Caco-2 (cell line): ENCODE measurements at regions not wholly inside any gene's neighbourhood (a gene's known extent, or its start where the extent isn't known, plus 50 kb on each side); places are given as distances from the start of the nearest gene placed in this dataset.

Experiments used
- BruUV-seq: library from RNA; stranded (reverse); fragments of 400-500 nt; replicated peaks from 2 replicates; lab custom pipeline; 2021; lab: Mats Ljungman, UMichigan
- CTCF ChIA-PET: fragments of 300-600 bp; sonication (Branson Sonifier 250); formaldehyde crosslinking; loops from one replicate; lab custom pipeline; 2022; ENCODE audit warnings: antibody characterized with exemption; lab: Charles Lee
- POLR2A ChIA-PET: fragments of 300-600 bp; sonication (Branson Sonifier 250); formaldehyde crosslinking; loops from one replicate; lab custom pipeline; 2022; ENCODE audit warnings: antibody characterized with exemption; lab: Charles Lee
- DNase-seq, 2 experiments: peaks; one replicate each; pipeline versions ENCODE4 v3.0.0 to v3.0.0-alpha.2; 2020 to 2022
- H3K27me3 ChIP-seq: replicated peaks from 2 replicates; pipeline ENCODE4 v1.6.0; 2011; ENCODE audit warnings: low read length; ENCODE audit not compliant: control insufficient read depth, insufficient read depth
- H3K36me3 ChIP-seq: 2 replicates; pipeline ENCODE4 v1.5.1; 2011; ENCODE audit warnings: low read length; ENCODE audit not compliant: control insufficient read depth, insufficient read depth
- H3K4me1 ChIP-seq: fragments of 250-450 bp; sonication (Bioruptor Pico); 2 replicates; pipeline ENCODE4 v1.5.1; 2020; ENCODE audit warnings: mild to moderate bottlenecking
- H3K4me3 ChIP-seq: 2 replicates; pipeline ENCODE4 v1.5.1; 2011; ENCODE audit warnings: low read depth, mild to moderate bottlenecking, control low read depth, low read length
- H3K9me3 ChIP-seq: fragments of 250-450 bp; sonication (Bioruptor Pico); 2 replicates; pipeline ENCODE4 v1.5.1; 2020; ENCODE audit warnings: mild to moderate bottlenecking, moderate library complexity
- H3K27ac Mint-ChIP-seq: one replicate; pipeline ENCODE4 v1.8.0; 2022; ENCODE audit warnings: mixed read lengths; ENCODE audit not compliant: unreplicated experiment
- H3K27me3 Mint-ChIP-seq: one replicate; pipeline ENCODE4 v1.8.0; 2022; ENCODE audit warnings: mixed read lengths; ENCODE audit not compliant: insufficient read depth, unreplicated experiment
- H3K36me3 Mint-ChIP-seq: one replicate; pipeline ENCODE4 v1.8.0; 2022; ENCODE audit warnings: mild to moderate bottlenecking, mixed read lengths; ENCODE audit not compliant: insufficient read depth, unreplicated experiment
- H3K4me1 Mint-ChIP-seq: one replicate; pipeline ENCODE4 v1.8.0; 2022; ENCODE audit warnings: low read depth, mixed read lengths; ENCODE audit not compliant: unreplicated experiment
- H3K4me3 Mint-ChIP-seq: one replicate; pipeline ENCODE4 v1.8.0; 2022; ENCODE audit warnings: mild to moderate bottlenecking, moderate library complexity, mixed read lengths; ENCODE audit not compliant: unreplicated experiment
- H3K9me3 Mint-ChIP-seq: one replicate; pipeline ENCODE4 v1.8.0; 2022; ENCODE audit warnings: mixed read lengths; ENCODE audit not compliant: unreplicated experiment
- intact Hi-C: fragments of 100-400 bp; cut with micrococcal nuclease; formaldehyde crosslinking; loops from one replicate; pipeline ENCODE4 v1.10.0; 2022; ENCODE audit not compliant: unreplicated experiment
- TF ChIP-seq, protein P1 (sequence below), 2 experiments: fragments of 200-600 bp in 1 of 2; IDR thresholded peaks; 1 replicate in 1 of 2; 2 replicates in 1 of 2; pipeline versions ENCODE4 v1.5.1 to v1.8.0; 2011 to 2022; ENCODE audit warnings: antibody characterized with exemption in 1 of 2, control low read depth in 1 of 2, inconsistent platforms in 1 of 2, low read depth in 1 of 2, low read length in 1 of 2, mild to moderate bottlenecking in 1 of 2, moderate library complexity in 1 of 2; ENCODE audit not compliant: insufficient read depth in 1 of 2, severe bottlenecking in 1 of 2, unreplicated experiment in 1 of 2

GRCh38 chr22:48391171-48391711 is 1436.4 kb downstream of the BRD1 start:
- H3K27me3 Mint-ChIP-seq: peaks cover 4% of the 10 kb centered on the region
- TF ChIP-seq, protein P1, sequence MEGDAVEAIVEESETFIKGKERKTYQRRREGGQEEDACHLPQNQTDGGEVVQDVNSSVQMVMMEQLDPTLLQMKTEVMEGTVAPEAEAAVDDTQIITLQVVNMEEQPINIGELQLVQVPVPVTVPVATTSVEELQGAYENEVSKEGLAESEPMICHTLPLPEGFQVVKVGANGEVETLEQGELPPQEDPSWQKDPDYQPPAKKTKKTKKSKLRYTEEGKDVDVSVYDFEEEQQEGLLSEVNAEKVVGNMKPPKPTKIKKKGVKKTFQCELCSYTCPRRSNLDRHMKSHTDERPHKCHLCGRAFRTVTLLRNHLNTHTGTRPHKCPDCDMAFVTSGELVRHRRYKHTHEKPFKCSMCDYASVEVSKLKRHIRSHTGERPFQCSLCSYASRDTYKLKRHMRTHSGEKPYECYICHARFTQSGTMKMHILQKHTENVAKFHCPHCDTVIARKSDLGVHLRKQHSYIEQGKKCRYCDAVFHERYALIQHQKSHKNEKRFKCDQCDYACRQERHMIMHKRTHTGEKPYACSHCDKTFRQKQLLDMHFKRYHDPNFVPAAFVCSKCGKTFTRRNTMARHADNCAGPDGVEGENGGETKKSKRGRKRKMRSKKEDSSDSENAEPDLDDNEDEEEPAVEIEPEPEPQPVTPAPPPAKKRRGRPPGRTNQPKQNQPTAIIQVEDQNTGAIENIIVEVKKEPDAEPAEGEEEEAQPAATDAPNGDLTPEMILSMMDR (IDR thresholded peaks at IDR 0.05; ENCODE audit: insufficient read depth in 1 of 2, low read depth in 1 of 2, low read length in 1 of 2, severe bottlenecking in 1 of 2, unreplicated experiment in 1 of 2): no peak
- no peak overlapping the region for H3K27ac Mint-ChIP-seq
- intact Hi-C loops: no loop called here
- no TSS peak for BruUV-seq
- ChIA-PET CTCF (no interaction called here), POLR2A (no interaction called here)
- Histone ChIP-seq H3K27me3 (no peaks in the 10 kb centered on the region), H3K4me1 (no peaks in the 10 kb centered on the region), H3K4me3 (no peak overlapping the region), H3K9me3 (no peaks in the 10 kb centered on the region), H3K36me3 (no peaks in the 10 kb centered on the region)
- no peaks in the 10 kb centered on the region for H3K4me1 Mint-ChIP-seq
- DNase-seq: no peak
- H3K9me3 Mint-ChIP-seq: peaks cover 27% of the 10 kb centered on the region
- no peaks in the 10 kb centered on the region for H3K36me3 Mint-ChIP-seq
- H3K4me3 Mint-ChIP-seq: no peak overlapping the region

DNA sequence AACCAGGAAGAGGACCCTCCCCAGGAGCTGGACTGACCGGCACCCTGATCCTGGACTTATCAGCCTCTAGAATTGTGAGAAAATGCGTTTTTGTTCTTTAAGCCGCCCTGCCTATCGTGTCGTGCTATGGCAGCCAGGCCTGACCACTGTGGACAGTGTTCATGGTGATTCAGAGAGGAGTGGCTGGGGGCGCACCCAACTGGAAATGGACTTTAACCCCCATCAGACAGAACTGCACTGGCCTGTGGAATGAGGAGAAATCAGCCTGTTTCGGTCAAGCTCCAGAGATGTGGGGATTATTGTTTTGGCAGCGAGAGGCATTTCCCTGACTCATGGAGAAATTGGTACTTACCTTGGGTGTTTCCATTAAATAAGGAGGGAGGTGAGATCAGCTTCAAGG is 1437.8 kb downstream of the BRD1 start:
- TF ChIP-seq, protein P1 (IDR thresholded peaks at IDR 0.05; ENCODE audit: insufficient read depth in 1 of 2, low read depth in 1 of 2, low read length in 1 of 2, severe bottlenecking in 1 of 2, unreplicated experiment in 1 of 2): no peak
- Histone ChIP-seq H3K9me3 (no peaks in the 10 kb centered on the region), H3K27me3 (no peaks in the 10 kb centered on the region), H3K36me3 (no peaks in the 10 kb centered on the region), H3K4me1 (no peaks in the 10 kb centered on the region), H3K4me3 (no peak overlapping the region)
- H3K9me3 Mint-ChIP-seq: peaks cover 35% of the 10 kb centered on the region
- no peaks in the 10 kb centered on the region for H3K4me1 Mint-ChIP-seq
- CTCF ChIA-PET: no interaction called here
- peaks cover 4% of the 10 kb centered on the region for H3K27me3 Mint-ChIP-seq
- BruUV-seq: no TSS peak
- intact Hi-C loops: no loop called here
- no peaks in the 10 kb centered on the region for H3K36me3 Mint-ChIP-seq
- no peak overlapping the region for H3K4me3 Mint-ChIP-seq
- no peak for DNase-seq
- POLR2A ChIA-PET: no interaction called here
- no peak overlapping the region for H3K27ac Mint-ChIP-seq

GRCh38 chr22:48382197-48382596 is 1445.5 kb downstream of the BRD1 start:
- Histone ChIP-seq H3K9me3 (no peaks in the 10 kb centered on the region), H3K4me1 (no peaks in the 10 kb centered on the region), H3K27me3 (no peaks in the 10 kb centered on the region), H3K4me3 (no peak overlapping the region), H3K36me3 (no peaks in the 10 kb centered on the region)
- Mint-ChIP-seq H3K36me3 (no peaks in the 10 kb centered on the region), H3K27ac (no peak overlapping the region), H3K4me3 (no peak overlapping the region), H3K9me3 (peaks cover 9% of the 10 kb centered on the region), H3K4me1 (no peaks in the 10 kb centered on the region), H3K27me3 (no peaks in the 10 kb centered on the region)
- ChIA-PET POLR2A (no interaction called here), CTCF (no interaction called here)
- no TSS peak for BruUV-seq
- no peak for DNase-seq
- TF ChIP-seq, protein P1 (IDR thresholded peaks at IDR 0.05; ENCODE audit: insufficient read depth in 1 of 2, low read depth in 1 of 2, low read length in 1 of 2, severe bottlenecking in 1 of 2, unreplicated experiment in 1 of 2): no peak
- intact Hi-C loops: no loop called here
